ENCODE measurements at regions not wholly inside any gene's neighbourhood (a gene's known extent, or its start where the extent isn't known, plus 50 kb on each side); places are given as distances from the start of the nearest gene placed in this dataset.

DNA sequence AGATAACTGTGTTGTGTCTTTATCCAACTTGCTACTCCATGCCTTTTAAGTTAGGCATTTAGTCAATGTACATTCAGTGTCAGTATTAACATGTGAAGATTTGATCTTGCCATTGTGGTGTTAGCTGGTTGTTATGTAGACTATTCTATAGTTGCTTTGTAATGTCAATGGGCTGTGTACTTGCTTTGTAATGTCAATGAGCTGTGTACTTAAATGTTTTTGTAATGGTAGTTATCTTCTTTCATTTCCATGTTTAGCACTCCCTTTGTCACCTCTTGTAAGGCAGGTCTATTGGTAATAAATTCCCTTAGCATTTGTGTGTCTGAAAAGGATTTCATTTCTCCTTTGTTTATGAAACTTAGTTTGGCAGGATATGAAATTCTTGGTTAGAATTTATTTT is 53.4 kb downstream of the MC4R start:
- H3K4me1 ChIP-seq (ENCODE audit: control insufficient read depth, insufficient read depth, low read length), result no peaks in the 10 kb centered on the region
- H3K4me3 ChIP-seq (ENCODE audit: low read depth, low read length), result no peak overlapping the region
- TF ChIP-seq, protein P1, sequence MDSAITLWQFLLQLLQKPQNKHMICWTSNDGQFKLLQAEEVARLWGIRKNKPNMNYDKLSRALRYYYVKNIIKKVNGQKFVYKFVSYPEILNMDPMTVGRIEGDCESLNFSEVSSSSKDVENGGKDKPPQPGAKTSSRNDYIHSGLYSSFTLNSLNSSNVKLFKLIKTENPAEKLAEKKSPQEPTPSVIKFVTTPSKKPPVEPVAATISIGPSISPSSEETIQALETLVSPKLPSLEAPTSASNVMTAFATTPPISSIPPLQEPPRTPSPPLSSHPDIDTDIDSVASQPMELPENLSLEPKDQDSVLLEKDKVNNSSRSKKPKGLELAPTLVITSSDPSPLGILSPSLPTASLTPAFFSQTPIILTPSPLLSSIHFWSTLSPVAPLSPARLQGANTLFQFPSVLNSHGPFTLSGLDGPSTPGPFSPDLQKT (IDR thresholded peaks at IDR 0.05; ENCODE audit: borderline replicate concordance, low read depth, low read length), result no peak
- TF ChIP-seq BCL11B (tag by site-specific recombination; IDR thresholded peaks at IDR 0.05; ENCODE audit: low read depth), result no peak
- no peak for TF ChIP-seq ZNF214 (tag by site-specific recombination; IDR thresholded peaks at IDR 0.05; ENCODE audit: borderline replicate concordance)
- no peak for TF ChIP-seq ZNF175 (tag by site-specific recombination; IDR thresholded peaks at IDR 0.05)
- TF ChIP-seq YY2 (tag by site-specific recombination; IDR thresholded peaks at IDR 0.05), result no peak
- no peak for TF ChIP-seq REPIN1 (tag by site-specific recombination; IDR thresholded peaks at IDR 0.05; ENCODE audit: low read depth)
- TF ChIP-seq OSR2 (tag by site-specific recombination; IDR thresholded peaks at IDR 0.05), result no peak
- TF ChIP-seq KLF16 (tag by site-specific recombination; IDR thresholded peaks at IDR 0.05), result no peak
- TF ChIP-seq BCL11A (tag by site-specific recombination; IDR thresholded peaks at IDR 0.05; ENCODE audit: low read depth), result no peak
- TF ChIP-seq HOXD13 (CRISPR knock-in tag; IDR thresholded peaks at IDR 0.05; ENCODE audit: borderline replicate concordance), result no peak
- TF ChIP-seq, protein P2, sequence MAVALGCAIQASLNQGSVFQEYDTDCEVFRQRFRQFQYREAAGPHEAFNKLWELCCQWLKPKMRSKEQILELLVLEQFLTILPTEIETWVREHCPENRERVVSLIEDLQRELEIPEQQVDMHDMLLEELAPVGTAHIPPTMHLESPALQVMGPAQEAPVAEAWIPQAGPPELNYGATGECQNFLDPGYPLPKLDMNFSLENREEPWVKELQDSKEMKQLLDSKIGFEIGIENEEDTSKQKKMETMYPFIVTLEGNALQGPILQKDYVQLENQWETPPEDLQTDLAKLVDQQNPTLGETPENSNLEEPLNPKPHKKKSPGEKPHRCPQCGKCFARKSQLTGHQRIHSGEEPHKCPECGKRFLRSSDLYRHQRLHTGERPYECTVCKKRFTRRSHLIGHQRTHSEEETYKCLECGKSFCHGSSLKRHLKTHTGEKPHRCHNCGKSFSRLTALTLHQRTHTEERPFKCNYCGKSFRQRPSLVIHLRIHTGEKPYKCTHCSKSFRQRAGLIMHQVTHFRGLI (tag by site-specific recombination; IDR thresholded peaks at IDR 0.05), result no peak
- no peak for TF ChIP-seq ZNF157 (tag by site-specific recombination; IDR thresholded peaks at IDR 0.05)
- H3K36me3 ChIP-seq (ENCODE audit: control insufficient read depth in 2 of 2, insufficient read depth in 1 of 2, low read length in 2 of 2), result no peaks in the 10 kb centered on the region
- CTCF ChIA-PET, result no interaction called here
- POLR2A ChIA-PET, result no interaction called here
- no peak overlapping the region for H3K27ac ChIP-seq (ENCODE audit: extremely low read depth, low read depth, low read length)
- no peaks in the 10 kb centered on the region for H3K9me3 ChIP-seq (ENCODE audit: control insufficient read depth, insufficient read depth, low read depth, low read length)

DNA sequence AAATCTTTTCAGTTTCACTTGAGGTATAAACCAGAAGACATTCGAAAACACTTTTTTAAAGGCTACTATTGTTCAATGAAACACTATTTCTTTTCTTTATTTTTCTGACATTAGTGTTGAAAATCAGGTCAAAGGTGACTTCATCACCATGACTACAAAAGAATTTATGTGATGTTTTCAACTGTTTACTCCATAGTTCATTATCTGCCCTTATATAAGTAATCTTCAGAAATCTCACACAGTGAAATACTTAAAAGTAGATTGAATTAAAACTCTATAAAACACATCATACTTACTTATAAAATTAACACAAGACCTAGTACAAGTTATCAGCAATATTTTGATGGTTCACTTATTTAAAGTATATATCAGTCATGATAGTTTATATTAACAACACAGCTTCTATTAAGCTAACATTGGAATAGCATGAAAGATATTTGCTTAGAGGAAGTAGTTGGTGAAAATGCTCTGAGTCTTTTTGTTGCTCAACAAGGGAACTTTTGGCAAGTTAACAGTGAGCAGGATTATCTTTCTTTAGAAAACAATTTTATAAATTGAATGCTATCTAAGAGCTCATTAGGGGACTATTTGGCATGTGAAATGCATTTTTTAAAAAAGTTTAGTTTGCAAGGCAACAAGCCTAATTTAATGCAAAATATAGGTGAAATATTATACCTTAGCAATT is 60.8 kb downstream of the MC4R start:
- no peaks in the 10 kb centered on the region for H3K4me1 ChIP-seq (ENCODE audit: control insufficient read depth, insufficient read depth, low read length)
- H3K9me3 ChIP-seq (ENCODE audit: control insufficient read depth, insufficient read depth, low read depth, low read length), result no peaks in the 10 kb centered on the region
- ChIA-PET POLR2A (no interaction called here), CTCF (no interaction called here)
- H3K4me3 ChIP-seq (ENCODE audit: low read depth, low read length), result no peak overlapping the region
- H3K27ac ChIP-seq (ENCODE audit: extremely low read depth, low read depth, low read length), result no peak overlapping the region
- no peak for TF ChIP-seq ZNF366 (tag by site-specific recombination; conservative IDR thresholded peaks at IDR 0.05)
- TF ChIP-seq, protein P3, sequence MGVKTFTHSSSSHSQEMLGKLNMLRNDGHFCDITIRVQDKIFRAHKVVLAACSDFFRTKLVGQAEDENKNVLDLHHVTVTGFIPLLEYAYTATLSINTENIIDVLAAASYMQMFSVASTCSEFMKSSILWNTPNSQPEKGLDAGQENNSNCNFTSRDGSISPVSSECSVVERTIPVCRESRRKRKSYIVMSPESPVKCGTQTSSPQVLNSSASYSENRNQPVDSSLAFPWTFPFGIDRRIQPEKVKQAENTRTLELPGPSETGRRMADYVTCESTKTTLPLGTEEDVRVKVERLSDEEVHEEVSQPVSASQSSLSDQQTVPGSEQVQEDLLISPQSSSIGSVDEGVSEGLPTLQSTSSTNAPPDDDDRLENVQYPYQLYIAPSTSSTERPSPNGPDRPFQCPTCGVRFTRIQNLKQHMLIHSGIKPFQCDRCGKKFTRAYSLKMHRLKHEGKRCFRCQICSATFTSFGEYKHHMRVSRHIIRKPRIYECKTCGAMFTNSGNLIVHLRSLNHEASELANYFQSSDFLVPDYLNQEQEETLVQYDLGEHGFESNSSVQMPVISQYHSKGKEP (tag by site-specific recombination; IDR thresholded peaks at IDR 0.05), result no peak
- TF ChIP-seq ZNF560 (tag by site-specific recombination; IDR thresholded peaks at IDR 0.05; ENCODE audit: borderline replicate concordance), result no peak
- TF ChIP-seq, protein P4, sequence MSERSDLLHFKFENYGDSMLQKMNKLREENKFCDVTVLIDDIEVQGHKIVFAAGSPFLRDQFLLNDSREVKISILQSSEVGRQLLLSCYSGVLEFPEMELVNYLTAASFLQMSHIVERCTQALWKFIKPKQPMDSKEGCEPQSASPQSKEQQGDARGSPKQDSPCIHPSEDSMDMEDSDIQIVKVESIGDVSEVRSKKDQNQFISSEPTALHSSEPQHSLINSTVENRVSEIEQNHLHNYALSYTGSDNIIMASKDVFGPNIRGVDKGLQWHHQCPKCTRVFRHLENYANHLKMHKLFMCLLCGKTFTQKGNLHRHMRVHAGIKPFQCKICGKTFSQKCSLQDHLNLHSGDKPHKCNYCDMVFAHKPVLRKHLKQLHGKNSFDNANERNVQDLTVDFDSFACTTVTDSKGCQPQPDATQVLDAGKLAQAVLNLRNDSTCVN (tag by site-specific recombination; optimal IDR thresholded peaks at IDR 0.05), result no peak
- H3K36me3 ChIP-seq (ENCODE audit: control insufficient read depth in 2 of 2, insufficient read depth in 1 of 2, low read length in 2 of 2), result no peaks in the 10 kb centered on the region

DNA sequence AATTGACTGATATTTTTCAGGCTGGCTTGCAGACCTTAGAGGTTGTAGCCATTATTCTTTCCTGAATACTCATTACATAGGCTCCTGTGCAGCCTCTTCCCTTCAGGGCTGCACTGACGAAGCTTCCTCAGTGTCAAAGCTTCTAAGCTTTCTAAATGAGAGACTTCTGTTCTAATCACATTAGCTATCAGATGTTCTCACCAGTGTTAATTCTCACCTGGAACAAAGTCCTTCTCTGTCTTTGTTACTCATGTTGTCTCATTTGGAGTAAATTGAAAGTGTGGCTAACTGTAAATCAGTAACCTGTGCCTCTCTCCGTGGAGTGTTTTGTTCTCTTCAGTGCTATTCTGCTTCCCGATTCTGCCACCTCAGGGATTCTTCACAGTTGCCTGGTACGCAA is 76.9 kb downstream of the MC4R start:
- Histone ChIP-seq H3K4me3 (ENCODE audit: low read depth, low read length) (no peak overlapping the region), H3K36me3 (ENCODE audit: control insufficient read depth in 2 of 2, insufficient read depth in 1 of 2, low read length in 2 of 2) (no peaks in the 10 kb centered on the region), H3K27ac (ENCODE audit: extremely low read depth, low read depth, low read length) (no peak overlapping the region), H3K4me1 (ENCODE audit: control insufficient read depth, insufficient read depth, low read length) (no peaks in the 10 kb centered on the region), H3K9me3 (ENCODE audit: control insufficient read depth, insufficient read depth, low read depth, low read length) (no peaks in the 10 kb centered on the region; the same call in 1 of the 2 replicates)
- ChIA-PET CTCF (interaction anchor here (1.0 kb wide), 1 partner anchor 11 kb away, joined by 3 read pairs; no protein-coding TSS in a partner anchor), POLR2A (no interaction called here)
- TF ChIP-seq ZNF670 (tag by site-specific recombination; IDR thresholded peaks at IDR 0.05; ENCODE audit: low read depth) (no peak), ZNF24 (tag by site-specific recombination; IDR thresholded peaks at IDR 0.05) (no peak), ZNF366 (tag by site-specific recombination; conservative IDR thresholded peaks at IDR 0.05) (no peak), ZNF660 (tag by site-specific recombination; IDR thresholded peaks at IDR 0.05) (no peak), ZNF292 (tag by site-specific recombination; IDR thresholded peaks at IDR 0.05; ENCODE audit: borderline replicate concordance, low read depth) (no peak), ZNF76 (tag by site-specific recombination; IDR thresholded peaks at IDR 0.05; ENCODE audit: borderline replicate concordance, low read depth) (no peak), ZNF2 (tag by site-specific recombination; IDR thresholded peaks at IDR 0.05) (no peak), ZNF624 (tag by site-specific recombination; IDR thresholded peaks at IDR 0.05) (no peak), EGR2 (tag by site-specific recombination; IDR thresholded peaks at IDR 0.05; ENCODE audit: low read depth) (no peak)
- TF ChIP-seq, protein P5, sequence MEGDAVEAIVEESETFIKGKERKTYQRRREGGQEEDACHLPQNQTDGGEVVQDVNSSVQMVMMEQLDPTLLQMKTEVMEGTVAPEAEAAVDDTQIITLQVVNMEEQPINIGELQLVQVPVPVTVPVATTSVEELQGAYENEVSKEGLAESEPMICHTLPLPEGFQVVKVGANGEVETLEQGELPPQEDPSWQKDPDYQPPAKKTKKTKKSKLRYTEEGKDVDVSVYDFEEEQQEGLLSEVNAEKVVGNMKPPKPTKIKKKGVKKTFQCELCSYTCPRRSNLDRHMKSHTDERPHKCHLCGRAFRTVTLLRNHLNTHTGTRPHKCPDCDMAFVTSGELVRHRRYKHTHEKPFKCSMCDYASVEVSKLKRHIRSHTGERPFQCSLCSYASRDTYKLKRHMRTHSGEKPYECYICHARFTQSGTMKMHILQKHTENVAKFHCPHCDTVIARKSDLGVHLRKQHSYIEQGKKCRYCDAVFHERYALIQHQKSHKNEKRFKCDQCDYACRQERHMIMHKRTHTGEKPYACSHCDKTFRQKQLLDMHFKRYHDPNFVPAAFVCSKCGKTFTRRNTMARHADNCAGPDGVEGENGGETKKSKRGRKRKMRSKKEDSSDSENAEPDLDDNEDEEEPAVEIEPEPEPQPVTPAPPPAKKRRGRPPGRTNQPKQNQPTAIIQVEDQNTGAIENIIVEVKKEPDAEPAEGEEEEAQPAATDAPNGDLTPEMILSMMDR (tag by site-specific recombination; IDR thresholded peaks at IDR 0.05), result no peak

Data from HEK293 (cell line).